Suprapubic skin (tissue), 3 donors: ENCODE measurements at regions not wholly inside any gene's neighbourhood (a gene's known extent, or its start where the extent isn't known, plus 50 kb on each side); places are given as distances from the start of the nearest gene placed in this dataset.

Experiments
- CTCF ChIP-seq, 2 donors: fragments of 200-600 bp in 1 of 2; fragments of 450-650 bp in 1 of 2; sonication (generic) in 1 of 2; IDR thresholded peaks; one replicate each; pipeline ENCODE4 v1.5.1; 2016 to 2019; ENCODE audit warnings: antibody characterized with exemption in 2 of 2, mild to moderate bottlenecking in 1 of 2, moderate library complexity in 1 of 2
- POLR2A ChIP-seq, 2 donors: fragments of 450-650 bp; IDR thresholded peaks; one replicate each; pipeline ENCODE4 v1.6.1; 2017; ENCODE audit warnings: antibody characterized with exemption in 2 of 2, mild to moderate bottlenecking in 2 of 2, moderate library complexity in 2 of 2

GRCh38 chr9:115922444-115922843, 231.1 kb upstream of the PAPPA start:
- TF ChIP-seq CTCF (IDR thresholded peaks at IDR 0.05), result no peak
- no peak for TF ChIP-seq POLR2A (IDR thresholded peaks at IDR 0.05)
